ENCODE measurements at regions not wholly inside any gene's neighbourhood (a gene's known extent, or its start where the extent isn't known, plus 50 kb on each side); places are given as distances from the start of the nearest gene placed in this dataset.

- intact Hi-C loops (cut with DNase I): no loop called here
- Histone ChIP-seq H3K27ac (no peak overlapping the region), H3K4me1 (no peaks in the 10 kb centered on the region), H3K36me3 (no peaks in the 10 kb centered on the region), H3K4me3 (no peak overlapping the region), H3K9me3 (peaks cover 0 to 18% of the 10 kb centered on the region in 2 donors), H3K27me3 (no peaks in the 10 kb centered on the region)
- TF ChIP-seq CTCF (IDR thresholded peaks at IDR 0.05): no peak
- ATAC-seq (no peak), DNase-seq (no peak)
Measured at GRCh38 chr3:65044401-65044800, 356.6 kb upstream of the ADAMTS9 start.

GRCh38 chr3:65042675-65043074 lies 354.9 kb upstream of the ADAMTS9 start:
- Histone ChIP-seq H3K4me1 (no peaks in the 10 kb centered on the region), H3K36me3 (no peaks in the 10 kb centered on the region), H3K4me3 (no peak overlapping the region), H3K27me3 (no peaks in the 10 kb centered on the region), H3K9me3 (peaks cover 0 to 18% of the 10 kb centered on the region in 2 donors), H3K27ac (no peak overlapping the region)
- DNase-seq: no peak
- intact Hi-C loops (cut with DNase I): no loop called here
- ATAC-seq: no peak
- no peak for TF ChIP-seq CTCF (IDR thresholded peaks at IDR 0.05)

- DNase-seq (no peak), ATAC-seq (peak; percentile 35)
- peaks cover 0 to 5% of the 10 kb centered on the region in 2 donors for H3K9me3 ChIP-seq
- no peak for TF ChIP-seq CTCF (IDR thresholded peaks at IDR 0.05)
- H3K4me3 ChIP-seq: no peak overlapping the region
- H3K36me3 ChIP-seq: no peaks in the 10 kb centered on the region
- no peaks in the 10 kb centered on the region for H3K27me3 ChIP-seq
- H3K4me1 ChIP-seq: no peaks in the 10 kb centered on the region
- no peak overlapping the region for H3K27ac ChIP-seq
- intact Hi-C loops (cut with DNase I): no loop called here
Measured at GRCh38 chr3:65039754-65040210, 352.0 kb upstream of the ADAMTS9 start.

- ATAC-seq: no peak
- intact Hi-C loops (cut with DNase I): no loop called here
Measured at GRCh38 chr3:65037861-65038260, 350.1 kb upstream of the ADAMTS9 start.

GRCh38 chr3:65035246-65035645 lies 347.4 kb upstream of the ADAMTS9 start:
- H3K27ac ChIP-seq: no peak overlapping the region
- TF ChIP-seq CTCF (IDR thresholded peaks at IDR 0.05): no peak
- no peaks in the 10 kb centered on the region for H3K4me1 ChIP-seq
- intact Hi-C loops (cut with DNase I): no loop called here
- no peak overlapping the region for H3K4me3 ChIP-seq
- DNase-seq: no peak
- no peaks in the 10 kb centered on the region for H3K9me3 ChIP-seq
- no peaks in the 10 kb centered on the region for H3K27me3 ChIP-seq
- H3K36me3 ChIP-seq: no peaks in the 10 kb centered on the region
- no peak for ATAC-seq

More at GRCh38 chr3:65037861-65038260, 350.1 kb upstream of the ADAMTS9 start:
- DNase-seq: no peak
- no peak for TF ChIP-seq CTCF (IDR thresholded peaks at IDR 0.05)
- H3K4me3 ChIP-seq: no peak overlapping the region
- H3K27me3 ChIP-seq: no peaks in the 10 kb centered on the region
- H3K4me1 ChIP-seq: no peaks in the 10 kb centered on the region
- no peaks in the 10 kb centered on the region for H3K9me3 ChIP-seq
- H3K36me3 ChIP-seq: no peaks in the 10 kb centered on the region
- H3K27ac ChIP-seq: no peak overlapping the region
